Forelimb muscle (tissue), 1 donor: ENCODE measurements at regions not wholly inside any gene's neighbourhood (a gene's known extent, or its start where the extent isn't known, plus 50 kb on each side); places are given as distances from the start of the nearest gene placed in this dataset.

Source experiments
- DNase-seq: peaks from one replicate; pipeline ENCODE4 v3.0.0-alpha.2; 2013; ENCODE audit warnings: low read depth

- DNase-seq = no peak
These were observed 417.1 kb downstream of the PCDH17 start for GRCh38 chr13:58048670-58049069.

- no peak for DNase-seq
These were observed 419.9 kb downstream of the PCDH17 start for GRCh38 chr13:58051396-58051795.

- DNase-seq = no peak
These were observed 420.3 kb downstream of the PCDH17 start for GRCh38 chr13:58051807-58052375.

GRCh38 chr13:58056426-58056825 lies 424.9 kb downstream of the PCDH17 start:
- no peak for DNase-seq

- DNase-seq = no peak
These were observed 428.1 kb downstream of the PCDH17 start for GRCh38 chr13:58059624-58060023.

GRCh38 chr13:58080806-58081205 lies 449.3 kb downstream of the PCDH17 start:
- DNase-seq = no peak

GRCh38 chr13:58081301-58081820 lies 449.8 kb downstream of the PCDH17 start:
- no peak for DNase-seq

GRCh38 chr13:58083064-58083463 lies 451.5 kb downstream of the PCDH17 start:
- DNase-seq = no peak

- no peak for DNase-seq
These were observed 453.7 kb downstream of the PCDH17 start for GRCh38 chr13:58085274-58085673.

- DNase-seq = no peak
These were observed 454.3 kb downstream of the PCDH17 start for GRCh38 chr13:58085819-58086218.

GRCh38 chr13:58087566-58087965 lies 456.0 kb downstream of the PCDH17 start:
- no peak for DNase-seq

GRCh38 chr13:58093394-58093793 lies 461.9 kb downstream of the PCDH17 start:
- DNase-seq = no peak

- DNase-seq = no peak
These were observed 466.3 kb downstream of the PCDH17 start for GRCh38 chr13:58097831-58098230.

- no peak for DNase-seq
These were observed 487.8 kb downstream of the PCDH17 start for GRCh38 chr13:58119351-58119750.

GRCh38 chr13:58119804-58120203 lies 488.3 kb downstream of the PCDH17 start:
- DNase-seq = no peak

- DNase-seq = no peak
These were observed 495.0 kb downstream of the PCDH17 start for GRCh38 chr13:58126496-58126895.

- no peak for DNase-seq
These were observed 502.5 kb downstream of the PCDH17 start for GRCh38 chr13:58134012-58134411.

- DNase-seq = no peak
These were observed 503.0 kb downstream of the PCDH17 start for GRCh38 chr13:58134525-58134924.

- DNase-seq = no peak
These were observed 511.4 kb downstream of the PCDH17 start for GRCh38 chr13:58142952-58143351.

GRCh38 chr13:58144616-58145015 lies 513.1 kb downstream of the PCDH17 start:
- no peak for DNase-seq

GRCh38 chr13:58151452-58151851 lies 519.9 kb downstream of the PCDH17 start:
- peak; percentile 17 for DNase-seq

- DNase-seq = no peak
These were observed 529.4 kb downstream of the PCDH17 start for GRCh38 chr13:58160980-58161379.

- DNase-seq = no peak
These were observed 534.1 kb downstream of the PCDH17 start for GRCh38 chr13:58165617-58166016.

- no peak for DNase-seq
These were observed 549.6 kb downstream of the PCDH17 start for GRCh38 chr13:58181111-58181510.
